Kidney epithelial cell (primary cell): ENCODE measurements at regions not wholly inside any gene's neighbourhood (a gene's known extent, or its start where the extent isn't known, plus 50 kb on each side); places are given as distances from the start of the nearest gene placed in this dataset.
"Not testable (repeated sequence)": the region's sequence is repeated elsewhere in the genome, so short reads cannot be mapped to it uniquely, and the experiment has no call there.

Experiments used
- DNase-seq: peaks from one replicate; pipeline ENCODE4 v3.0.0-alpha.2; 2010; ENCODE audit warnings: low read depth
- H3K27me3 ChIP-seq: 2 replicates; pipeline ENCODE4 v1.6.0; 2011; ENCODE audit warnings: low read length; ENCODE audit not compliant: control insufficient read depth, insufficient read depth
- H3K36me3 ChIP-seq: 2 replicates; pipeline ENCODE4 v1.5.1; 2011; ENCODE audit warnings: low read length; ENCODE audit not compliant: control insufficient read depth, insufficient read depth
- H3K4me3 ChIP-seq: 2 replicates; pipeline ENCODE4 v1.5.1; 2011; ENCODE audit warnings: low read depth, mild to moderate bottlenecking, control low read depth, low read length
- CTCF ChIP-seq: IDR thresholded peaks from 2 replicates; pipeline ENCODE4 v1.5.1; 2011; ENCODE audit warnings: mild to moderate bottlenecking, moderate library complexity, low read length, control low read depth, inconsistent platforms; ENCODE audit not compliant: insufficient read depth, poor library complexity, severe bottlenecking

- no peak overlapping the region for H3K4me3 ChIP-seq
- H3K27me3 ChIP-seq: no peaks in the 10 kb centered on the region
- no peak for DNase-seq
- H3K36me3 ChIP-seq: no peaks in the 10 kb centered on the region
- no peak for TF ChIP-seq CTCF
Observed at GRCh38 chrX:22810876-22811275, 188.9 kb upstream of the DDX53 start.

GRCh38 chrX:22818061-22818460 lies 181.7 kb upstream of the DDX53 start:
- H3K4me3 ChIP-seq: no peak overlapping the region
- DNase-seq: no peak
- H3K27me3 ChIP-seq: no peaks in the 10 kb centered on the region
- TF ChIP-seq CTCF: no peak
- no peaks in the 10 kb centered on the region for H3K36me3 ChIP-seq

GRCh38 chrX:22855693-22856092 lies 144.1 kb upstream of the DDX53 start:
- no peak for TF ChIP-seq CTCF

GRCh38 chrX:22859642-22860041 lies 140.1 kb upstream of the DDX53 start:
- no peaks in the 10 kb centered on the region for H3K27me3 ChIP-seq
- no peak for DNase-seq
- no peak for TF ChIP-seq CTCF

More at GRCh38 chrX:22855693-22856092, 144.1 kb upstream of the DDX53 start:
- Histone ChIP-seq H3K36me3 (no peaks in the 10 kb centered on the region), H3K27me3 (no peaks in the 10 kb centered on the region), H3K4me3 (no peak overlapping the region)
- no peak for DNase-seq

GRCh38 chrX:22866801-22867200 lies 133.0 kb upstream of the DDX53 start:
- H3K36me3 ChIP-seq, H3K27me3 ChIP-seq, DNase-seq, H3K4me3 ChIP-seq: not testable (repeated sequence)

More at GRCh38 chrX:22859642-22860041, 140.1 kb upstream of the DDX53 start:
- no peak overlapping the region for H3K4me3 ChIP-seq
- H3K36me3 ChIP-seq: no peaks in the 10 kb centered on the region

GRCh38 chrX:22882543-22882942 lies 117.2 kb upstream of the DDX53 start:
- no peak for DNase-seq
- no peaks in the 10 kb centered on the region for H3K27me3 ChIP-seq
- no peak for TF ChIP-seq CTCF
- no peak overlapping the region for H3K4me3 ChIP-seq
- H3K36me3 ChIP-seq: no peaks in the 10 kb centered on the region
